ENCODE measurements at regions not wholly inside any gene's neighbourhood (a gene's known extent, or its start where the extent isn't known, plus 50 kb on each side); places are given as distances from the start of the nearest gene placed in this dataset.

GRCh38 chr2:238632181-238633060 is 205.7 kb downstream of the ASB1 start:
- no peak overlapping the region for H3K4me3 ChIP-seq
- DNase-seq, result no peak
- H3K27me3 ChIP-seq (replicated peaks in 1 of 7), result peaks cover 0 to 14% (median 0%) of the 10 kb centered on the region in 7 donors
- H3K27ac ChIP-seq, result no peak overlapping the region
- intact Hi-C loops (cut with DNase I; ENCODE audit: low total_unique reads), result no loop called here
- no peak for TF ChIP-seq POLR2A (IDR thresholded peaks at IDR 0.05)
- TF ChIP-seq CTCF (IDR thresholded peaks at IDR 0.05 in 8 of 11, conservative IDR thresholded peaks at IDR 0.05 in 3 of 11), result no peak
- no peak for TF ChIP-seq POLR2AphosphoS5 (IDR thresholded peaks at IDR 0.05)
- peaks cover 0 to under 1% (median 0%) of the 10 kb centered on the region in 8 donors for H3K9me3 ChIP-seq
- H3K4me1 ChIP-seq, result no peaks in the 10 kb centered on the region
- no peaks in the 10 kb centered on the region for H3K36me3 ChIP-seq
- 81 to 92% (median 87%) methylated on average over 14 to 26 of the region's 26 CpGs for WGBS, 5 donors

- Histone ChIP-seq H3K9me3 (no peaks in the 10 kb centered on the region), H3K27me3 (replicated peaks in 1 of 7) (peaks cover 0 to 15% (median 0%) of the 10 kb centered on the region in 7 donors), H3K4me3 (no peak overlapping the region), H3K27ac (no peak overlapping the region), H3K4me1 (no peaks in the 10 kb centered on the region), H3K36me3 (no peaks in the 10 kb centered on the region)
- no peak for TF ChIP-seq CTCF (IDR thresholded peaks at IDR 0.05 in 8 of 11, conservative IDR thresholded peaks at IDR 0.05 in 3 of 11)
- TF ChIP-seq POLR2A (IDR thresholded peaks at IDR 0.05), result no peak
- no peak for TF ChIP-seq POLR2AphosphoS5 (IDR thresholded peaks at IDR 0.05)
- DNase-seq, result no peak
- intact Hi-C loops (cut with DNase I; ENCODE audit: low total_unique reads), result no loop called here
- WGBS, 5 donors, result 79 to 94% (median 91%) methylated on average over 41 of the region's 41 CpGs
Observed at GRCh38 chr2:238633426-238634328, 206.9 kb downstream of the ASB1 start.

- intact Hi-C loops (cut with DNase I; ENCODE audit: low total_unique reads), result no loop called here
- H3K27ac ChIP-seq, result no peak overlapping the region
- no peak for DNase-seq
- H3K4me3 ChIP-seq, result no peak overlapping the region
- no peaks in the 10 kb centered on the region for H3K4me1 ChIP-seq
- peaks cover 0 to 24% (median 0%) of the 10 kb centered on the region in 7 donors for H3K27me3 ChIP-seq (replicated peaks in 1 of 7)
- no peaks in the 10 kb centered on the region for H3K9me3 ChIP-seq
- H3K36me3 ChIP-seq, result no peaks in the 10 kb centered on the region
- WGBS, 5 donors, result 80 to 88% (median 84%) methylated on average over 11 to 12 of the region's 12 CpGs
- TF ChIP-seq POLR2A (IDR thresholded peaks at IDR 0.05), result no peak
- TF ChIP-seq CTCF (IDR thresholded peaks at IDR 0.05 in 8 of 11, conservative IDR thresholded peaks at IDR 0.05 in 3 of 11), result no peak
- TF ChIP-seq POLR2AphosphoS5 (IDR thresholded peaks at IDR 0.05), result no peak
Observed at GRCh38 chr2:238634701-238635357, 208.1 kb downstream of the ASB1 start.

Measured in spleen (tissue), 11 donors.